22Rv1 (cell line): ENCODE measurements at regions not wholly inside any gene's neighbourhood (a gene's known extent, or its start where the extent isn't known, plus 50 kb on each side); places are given as distances from the start of the nearest gene placed in this dataset.

Source experiments
- H3K27ac ChIP-seq: fragments of 450-650 bp; 2 replicates; pipeline ENCODE4 v1.5.1; 2017
- CTCF ChIP-seq: fragments of 450-650 bp; IDR thresholded peaks from 2 replicates; pipeline ENCODE4 v1.5.1; 2017; ENCODE audit warnings: mild to moderate bottlenecking
- ZFX ChIP-seq: fragments of 450-650 bp; IDR thresholded peaks from 2 replicates; pipeline ENCODE4 v1.6.1; 2017; ENCODE audit warnings: antibody characterized with exemption, borderline replicate concordance

DNA sequence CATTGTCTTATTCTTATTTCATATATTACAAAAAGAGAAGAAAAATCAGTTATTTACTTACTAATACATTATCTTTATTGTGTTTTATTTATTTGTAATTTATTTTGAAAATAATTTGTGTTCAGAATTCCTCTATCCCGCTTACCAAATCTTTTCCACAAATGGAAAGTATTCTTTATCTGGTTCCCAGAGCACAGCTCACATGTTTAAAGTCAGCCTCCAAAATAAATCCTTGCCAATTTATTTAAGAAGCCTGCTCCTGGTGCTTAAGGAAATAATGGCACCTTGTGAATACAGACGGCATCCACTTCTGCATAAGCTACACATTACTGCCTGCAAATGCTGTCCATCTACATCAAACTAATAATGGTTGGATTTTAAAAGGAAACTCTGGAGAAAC, 435.4 kb downstream of the MTRR start:
- no peak overlapping the region for H3K27ac ChIP-seq
- no peak for TF ChIP-seq CTCF
- TF ChIP-seq ZFX, result no peak

GRCh38 chr5:8306288-8306896, 437.4 kb downstream of the MTRR start:
- no peak overlapping the region for H3K27ac ChIP-seq
- TF ChIP-seq ZFX (no peak), CTCF (no peak)

GRCh38 chr5:8314965-8315364, 446.0 kb downstream of the MTRR start:
- H3K27ac ChIP-seq, result no peak overlapping the region
- TF ChIP-seq ZFX, result no peak
- TF ChIP-seq CTCF, result no peak

- H3K27ac ChIP-seq, result no peak overlapping the region
- TF ChIP-seq ZFX (no peak), CTCF (no peak)
These were observed 447.8 kb downstream of the MTRR start for GRCh38 chr5:8316608-8317280.

- TF ChIP-seq ZFX (no peak), CTCF (no peak)
- H3K27ac ChIP-seq, result no peak overlapping the region
These were observed 448.4 kb downstream of the MTRR start for GRCh38 chr5:8317335-8317734.

DNA sequence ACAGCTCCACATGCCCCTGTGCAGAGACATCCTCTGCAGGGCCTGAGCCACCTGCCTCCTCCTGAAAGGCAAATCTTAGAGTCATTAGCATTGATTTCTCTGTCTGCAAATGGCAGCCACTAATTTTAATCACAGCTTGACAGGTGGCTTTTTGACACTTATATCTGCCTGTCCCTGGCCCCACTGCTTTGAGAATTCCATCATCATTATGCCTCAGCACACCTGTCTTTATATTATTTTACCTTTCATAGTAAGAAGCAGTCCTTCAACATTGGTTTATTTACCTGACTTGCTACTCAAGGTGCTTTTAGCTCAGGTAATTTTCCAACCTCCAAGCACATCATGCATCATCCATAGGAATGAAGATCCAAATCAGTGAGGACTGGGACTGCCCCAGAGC, 451.3 kb downstream of the MTRR start:
- no peak overlapping the region for H3K27ac ChIP-seq
- TF ChIP-seq CTCF (no peak), ZFX (no peak)

DNA sequence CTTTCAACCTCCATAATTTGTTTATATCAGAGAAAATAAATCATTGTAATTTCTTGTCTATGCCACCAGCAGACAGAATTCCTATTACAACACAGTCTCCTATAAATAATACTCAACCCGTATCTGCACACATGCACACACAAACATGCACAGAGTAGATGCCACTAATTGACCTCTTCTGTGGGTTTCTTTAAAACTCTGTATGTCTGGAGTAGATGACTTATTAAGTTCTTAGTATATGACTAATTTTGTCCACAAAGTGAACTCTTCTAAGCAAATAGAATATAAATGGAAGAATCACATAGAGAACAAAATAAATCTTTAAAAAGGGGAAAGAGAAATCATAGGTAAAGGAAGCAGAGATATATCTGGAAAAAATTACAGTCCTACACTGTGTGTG, 452.3 kb downstream of the MTRR start:
- no peak overlapping the region for H3K27ac ChIP-seq
- TF ChIP-seq CTCF (no peak), ZFX (no peak)
